H1 (cell line): ENCODE measurements at regions not wholly inside any gene's neighbourhood (a gene's known extent, or its start where the extent isn't known, plus 50 kb on each side); places are given as distances from the start of the nearest gene placed in this dataset.

Experiments used
- CTCF ChIA-PET: fragments of 300-600 bp; sonication (Branson Sonifier 250); formaldehyde crosslinking; loops from one replicate; lab custom pipeline; 2021; ENCODE audit not compliant: partially characterized antibody; lab: Charles Lee
- POLR2A ChIA-PET: fragments of 300-600 bp; sonication (Branson Sonifier 250); formaldehyde crosslinking; loops from one replicate; lab custom pipeline; 2021; ENCODE audit warnings: inconsistent platforms; ENCODE audit not compliant: partially characterized antibody; lab: Charles Lee
- DNase-seq, 2 experiments: peaks; one replicate each; pipeline versions ENCODE4 v3.0.0 to v3.0.0-alpha.2; 2010 to 2022; ENCODE audit warnings: low spot score in 2 of 2, low read depth in 1 of 2, mixed read lengths in 1 of 2
- FAIRE-seq: peaks from 2 replicates; lab custom pipeline; 2011; peaks lifted over from hg19 to GRCh38; lab: Jason Lieb, UNC
- H2AFZ ChIP-seq: 2 replicates; pipeline ENCODE4 v1.8.1; 2012; ENCODE audit warnings: low read length, inconsistent platforms
- H2AK5ac ChIP-seq: 2 replicates; pipeline ENCODE4 v1.6.1; 2013; ENCODE audit warnings: low read depth, low read length
- H2BK120ac ChIP-seq: replicated peaks from 2 replicates; pipeline ENCODE3; 2013; ENCODE audit warnings: low read depth, low read length, inconsistent platforms
- H2BK12ac ChIP-seq: 2 replicates; pipeline ENCODE4 v1.6.1; 2013; ENCODE audit warnings: low read depth, low read length
- H2BK15ac ChIP-seq: 2 replicates; pipeline ENCODE4 v1.6.1; 2013; ENCODE audit warnings: low read length
- H2BK20ac ChIP-seq: 2 replicates; pipeline ENCODE4 v1.6.1; 2013; ENCODE audit warnings: low read length
- H2BK5ac ChIP-seq: 2 replicates; pipeline ENCODE4 v1.6.1; 2013; ENCODE audit warnings: low read depth, low read length
- H3K14ac ChIP-seq: 2 replicates; pipeline ENCODE4 v1.6.1; 2013; ENCODE audit warnings: inconsistent platforms; ENCODE audit not compliant: insufficient read length
- H3K18ac ChIP-seq: 2 replicates; pipeline ENCODE4 v1.6.1; 2013; ENCODE audit warnings: low read length; ENCODE audit errors: extremely low read depth
- H3K23ac ChIP-seq: 2 replicates; pipeline ENCODE4 v1.6.1; 2013; ENCODE audit warnings: inconsistent platforms; ENCODE audit not compliant: insufficient read length
- H3K23me2 ChIP-seq: 2 replicates; pipeline ENCODE4 v1.6.1; 2013; ENCODE audit warnings: low read depth, low read length
- H3K27ac ChIP-seq: 2 replicates; pipeline ENCODE4 v1.6.1; 2011; ENCODE audit warnings: low read depth, low read length, inconsistent platforms
- H3K27me3 ChIP-seq, 4 experiments: replicated peaks in 1 of 4; 1 replicate in 1 of 4; 2 replicates in 3 of 4; pipeline versions ENCODE4 v1.6.1 to v1.8.1; 2011 to 2013; ENCODE audit warnings: low read length in 3 of 4, mild to moderate bottlenecking in 3 of 4, inconsistent platforms in 2 of 4, mixed read lengths in 2 of 4, moderate library complexity in 1 of 4; ENCODE audit not compliant: control insufficient read depth in 3 of 4, insufficient read depth in 3 of 4; ENCODE audit errors: extremely low read depth in 1 of 4
- H3K36me3 ChIP-seq, 4 experiments: 2 replicates each; pipeline versions ENCODE4 v1.6.1 to v1.8.1; 2011 to 2013; ENCODE audit warnings: mild to moderate bottlenecking in 4 of 4, low read length in 3 of 4, moderate library complexity in 2 of 4, control low read depth in 1 of 4, inconsistent platforms in 1 of 4; ENCODE audit not compliant: insufficient read depth in 4 of 4, control insufficient read depth in 2 of 4
- H3K4ac ChIP-seq: replicated peaks from 2 replicates; pipeline ENCODE3; 2013; ENCODE audit warnings: low read length, low read depth, mixed read lengths, inconsistent platforms; ENCODE audit not compliant: insufficient read length
- H3K4me1 ChIP-seq, 4 experiments: replicated peaks in 1 of 4; 1 replicate in 1 of 4; 2 replicates in 3 of 4; pipeline versions ENCODE4 v1.6.1 to v1.8.1; 2011 to 2013; ENCODE audit warnings: low read length in 3 of 4, inconsistent platforms in 2 of 4, mixed read lengths in 1 of 4; ENCODE audit not compliant: insufficient read depth in 4 of 4, control insufficient read depth in 3 of 4
- H3K4me2 ChIP-seq, 2 experiments: 2 replicates each; pipeline versions ENCODE4 v1.6.1 to v1.8.1; 2011 to 2013; ENCODE audit warnings: low read depth in 2 of 2, low read length in 2 of 2, control low read depth in 1 of 2, inconsistent platforms in 1 of 2, mild to moderate bottlenecking in 1 of 2; ENCODE audit not compliant: insufficient read depth in 1 of 2
- H3K4me3 ChIP-seq, 4 experiments: fragments of 200-600, 300-600 bp in 1 of 4; sonication (generic), shearing (Covaris generic), sonication (Bioruptor Twin) in 1 of 4; 2 replicates each; pipeline versions ENCODE4 v1.5.1 to v1.8.1; 2011 to 2016; ENCODE audit warnings: low read length in 4 of 4, low read depth in 3 of 4, control low read depth in 2 of 4, inconsistent platforms in 2 of 4, mild to moderate bottlenecking in 2 of 4, mixed read lengths in 1 of 4, moderate library complexity in 1 of 4; ENCODE audit not compliant: insufficient read depth in 2 of 4; ENCODE audit errors: extremely low read depth in 1 of 4
- H3K56ac ChIP-seq: replicated peaks from 2 replicates; pipeline ENCODE3; 2013; ENCODE audit warnings: low read depth, mild to moderate bottlenecking, mixed read lengths, low read length, inconsistent platforms; ENCODE audit not compliant: insufficient read length
- H3K79me1 ChIP-seq: 2 replicates; pipeline ENCODE4 v1.6.1; 2013; ENCODE audit warnings: low read depth, low read length, control low read depth
- H3K79me2 ChIP-seq, 2 experiments: 2 replicates each; pipeline versions ENCODE4 v1.6.1 to v1.8.1; 2012 to 2013; ENCODE audit warnings: low read length in 2 of 2, mild to moderate bottlenecking in 2 of 2, inconsistent platforms in 1 of 2; ENCODE audit not compliant: insufficient read depth in 2 of 2, control insufficient read depth in 1 of 2
- H3K9ac ChIP-seq, 4 experiments: replicated peaks in 1 of 4; 1 replicate in 1 of 4; 2 replicates in 3 of 4; pipeline versions ENCODE4 v1.6.1 to v1.8.1; 2011 to 2013; ENCODE audit warnings: low read depth in 3 of 4, low read length in 3 of 4, control low read depth in 2 of 4, mild to moderate bottlenecking in 2 of 4, moderate library complexity in 2 of 4, inconsistent platforms in 1 of 4; ENCODE audit errors: extremely low read depth in 1 of 4
- H3K9me3 ChIP-seq, 2 experiments: 2 replicates each; pipeline versions ENCODE4 v1.6.1 to v1.8.1; 2012 to 2013; ENCODE audit warnings: mild to moderate bottlenecking in 2 of 2, moderate library complexity in 2 of 2, control low read depth in 1 of 2, inconsistent platforms in 1 of 2, low read depth in 1 of 2, low read length in 1 of 2, mixed read lengths in 1 of 2; ENCODE audit not compliant: insufficient read depth in 2 of 2
- H4K20me1 ChIP-seq, 2 experiments: replicated peaks in 1 of 2; 2 replicates each; pipeline versions ENCODE3 to v1.8.1; 2011 to 2013; ENCODE audit warnings: inconsistent platforms in 2 of 2, low read length in 2 of 2, mild to moderate bottlenecking in 1 of 2; ENCODE audit not compliant: insufficient read depth in 2 of 2, control insufficient read depth in 1 of 2
- H4K5ac ChIP-seq: 2 replicates; pipeline ENCODE4 v1.6.1; 2013; ENCODE audit warnings: low read length, low read depth, mixed read lengths, inconsistent platforms; ENCODE audit not compliant: insufficient read length
- H4K8ac ChIP-seq: 2 replicates; pipeline ENCODE4 v1.8.0; 2013; ENCODE audit warnings: mild to moderate bottlenecking, moderate library complexity, low read length, inconsistent platforms; ENCODE audit not compliant: insufficient read depth; ENCODE audit errors: extremely low read depth
- H4K91ac ChIP-seq: replicated peaks from 2 replicates; pipeline ENCODE3; 2013; ENCODE audit warnings: low read length, mixed read lengths, inconsistent platforms; ENCODE audit not compliant: insufficient read length
- RAD21 ChIP-seq, 2 experiments: IDR thresholded peaks in 1 of 2; conservative IDR thresholded peaks in 1 of 2; 2 replicates each; pipeline ENCODE4 v1.6.1; 2011; ENCODE audit warnings: low read depth in 2 of 2, low read length in 2 of 2, improper control_type of control experiment in 1 of 2, inconsistent platforms in 1 of 2, mild to moderate bottlenecking in 1 of 2, moderate library complexity in 1 of 2
- TEAD4 ChIP-seq: IDR thresholded peaks from 2 replicates; pipeline ENCODE4 v1.6.1; 2012; ENCODE audit warnings: low read depth, low read length, inconsistent platforms, mixed read lengths
- WGBS, 2 experiments: shearing (Covaris generic) in 1 of 2; methylation state at CpG; one replicate each; pipeline versions ENCODE4 v1.1.6 to v1.1.7; 2013 to 2015; ENCODE audit warnings: low lambda C conversion rate in 2 of 2, mixed read lengths in 2 of 2, inconsistent platforms in 1 of 2, low coverage in 1 of 2, missing lambda C conversion rate in 1 of 2; ENCODE audit not compliant: insufficient replicate concordance in 2 of 2, insufficient coverage in 1 of 2, insufficient read length in 1 of 2; ENCODE audit errors: extremely low coverage in 1 of 2, missing lambda C conversion rate in 1 of 2; 5-methylcytosine and 5-hydroxymethylcytosine counted together
- TF ChIP-seq, protein P1 (sequence below): IDR thresholded peaks from 2 replicates; pipeline ENCODE4 v1.6.1; 2012; ENCODE audit warnings: inconsistent platforms
- TF ChIP-seq, protein P2 (sequence below), 3 experiments: IDR thresholded peaks; 1 replicate in 2 of 3; 2 replicates in 1 of 3; pipeline versions ENCODE4 v1.5.1 to v1.6.1; 2011; ENCODE audit warnings: low read length in 3 of 3, mild to moderate bottlenecking in 3 of 3, inconsistent platforms in 2 of 3, low read depth in 1 of 3, moderate library complexity in 1 of 3; ENCODE audit not compliant: insufficient read depth in 1 of 3; ENCODE audit errors: control extremely low read depth in 1 of 3

DNA sequence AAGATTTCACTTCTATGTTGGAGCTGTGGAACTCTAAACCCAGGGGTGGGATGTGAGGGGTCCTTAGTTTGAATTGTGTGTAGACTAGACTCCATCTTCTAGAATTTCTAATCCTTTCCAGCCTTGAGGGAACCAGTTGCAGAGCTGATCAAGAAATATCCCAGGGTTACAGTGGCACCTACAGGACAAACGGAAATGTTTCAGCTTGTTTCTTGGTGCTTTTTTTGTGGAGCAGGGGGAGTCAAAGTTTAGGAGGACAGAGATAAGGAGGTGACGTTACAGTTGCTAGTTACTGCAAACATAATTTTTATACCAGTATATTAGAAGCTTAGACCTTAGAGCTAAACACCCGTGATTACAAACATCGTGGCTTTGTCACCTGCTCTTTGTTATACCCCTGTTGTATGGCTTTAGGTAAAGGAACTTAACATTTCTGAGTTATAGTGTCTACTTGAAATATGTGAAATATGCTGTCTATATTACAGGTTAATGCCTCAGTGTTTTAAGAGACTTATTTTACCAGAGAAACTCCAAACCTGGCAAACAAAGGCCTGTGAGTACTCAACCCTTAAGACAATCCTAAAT, 84.5 kb upstream of the DYNC1I1 start:
- Histone ChIP-seq H3K14ac (no peak overlapping the region), H3K9me3 (no peaks in the 10 kb centered on the region), H2BK5ac (no peak overlapping the region), H4K20me1 (no peaks in the 10 kb centered on the region), H3K23me2 (no peaks in the 10 kb centered on the region), H3K4me3 (no peak overlapping the region), H3K27ac (no peak overlapping the region), H3K79me2 (no peaks in the 10 kb centered on the region), H3K4me1 (no peaks in the 10 kb centered on the region), H2BK15ac (no peak overlapping the region), H3K79me1 (no peaks in the 10 kb centered on the region), H3K27me3 (no peaks in the 10 kb centered on the region), H2BK12ac (no peak overlapping the region), H3K9ac (no peak overlapping the region), H4K5ac (no peak overlapping the region), H2BK20ac (no peak overlapping the region), H2AK5ac (no peak overlapping the region), H2AFZ (0 out of 2 replicates have a peak overlapping the region, but pooled peaks have one; percentile 40), H3K4ac (no peak overlapping the region), H3K36me3 (no peaks in the 10 kb centered on the region), H3K23ac (no peak overlapping the region), H3K4me2 (no peak overlapping the region), H3K56ac (no peak overlapping the region), H2BK120ac (no peak overlapping the region), H3K18ac (no peak overlapping the region), H4K8ac (no peak overlapping the region), H4K91ac (no peak overlapping the region)
- WGBS, 2 experiments = 21% methylated on average over 4 of the region's 4 CpGs; no CpG with 5 or more reads in 1 of the 2 experiments
- DNase-seq = no peak
- TF ChIP-seq, protein P1, sequence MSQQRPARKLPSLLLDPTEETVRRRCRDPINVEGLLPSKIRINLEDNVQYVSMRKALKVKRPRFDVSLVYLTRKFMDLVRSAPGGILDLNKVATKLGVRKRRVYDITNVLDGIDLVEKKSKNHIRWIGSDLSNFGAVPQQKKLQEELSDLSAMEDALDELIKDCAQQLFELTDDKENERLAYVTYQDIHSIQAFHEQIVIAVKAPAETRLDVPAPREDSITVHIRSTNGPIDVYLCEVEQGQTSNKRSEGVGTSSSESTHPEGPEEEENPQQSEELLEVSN = no peak
- TF ChIP-seq RAD21 (IDR thresholded peaks at IDR 0.05 in 1 of 2, conservative IDR thresholded peaks at IDR 0.05 in 1 of 2; ENCODE audit: low read depth in 2 of 2, low read length in 2 of 2) (peak; percentile 63 to 74), TEAD4 (no peak)
- TF ChIP-seq, protein P2, sequence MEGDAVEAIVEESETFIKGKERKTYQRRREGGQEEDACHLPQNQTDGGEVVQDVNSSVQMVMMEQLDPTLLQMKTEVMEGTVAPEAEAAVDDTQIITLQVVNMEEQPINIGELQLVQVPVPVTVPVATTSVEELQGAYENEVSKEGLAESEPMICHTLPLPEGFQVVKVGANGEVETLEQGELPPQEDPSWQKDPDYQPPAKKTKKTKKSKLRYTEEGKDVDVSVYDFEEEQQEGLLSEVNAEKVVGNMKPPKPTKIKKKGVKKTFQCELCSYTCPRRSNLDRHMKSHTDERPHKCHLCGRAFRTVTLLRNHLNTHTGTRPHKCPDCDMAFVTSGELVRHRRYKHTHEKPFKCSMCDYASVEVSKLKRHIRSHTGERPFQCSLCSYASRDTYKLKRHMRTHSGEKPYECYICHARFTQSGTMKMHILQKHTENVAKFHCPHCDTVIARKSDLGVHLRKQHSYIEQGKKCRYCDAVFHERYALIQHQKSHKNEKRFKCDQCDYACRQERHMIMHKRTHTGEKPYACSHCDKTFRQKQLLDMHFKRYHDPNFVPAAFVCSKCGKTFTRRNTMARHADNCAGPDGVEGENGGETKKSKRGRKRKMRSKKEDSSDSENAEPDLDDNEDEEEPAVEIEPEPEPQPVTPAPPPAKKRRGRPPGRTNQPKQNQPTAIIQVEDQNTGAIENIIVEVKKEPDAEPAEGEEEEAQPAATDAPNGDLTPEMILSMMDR (IDR thresholded peaks at IDR 0.05; ENCODE audit: control extremely low read depth in 1 of 3, insufficient read depth in 1 of 3, low read depth in 1 of 3, low read length in 3 of 3) = peak in 2 of 3 experiments; percentile 50 to 56; a peak in 3 of 4 replicates
- CTCF ChIA-PET = interaction anchor here (0.5 to 8.6 kb wide), 45 partner anchors 9 to 1639 kb away, joined by 3 to 482 read pairs (median 4); partner anchors contain the start of genes ASB4 and PDK4
- POLR2A ChIA-PET = interaction anchor here (1.3 kb wide), 1 partner anchor 176 kb away, joined by 3 read pairs; no protein-coding TSS in a partner anchor
- peak; percentile 84 for FAIRE-seq
